DND-41 (cell line): ENCODE measurements at regions not wholly inside any gene's neighbourhood (a gene's known extent, or its start where the extent isn't known, plus 50 kb on each side); places are given as distances from the start of the nearest gene placed in this dataset.

Source experiments
- CTCF ChIP-seq: IDR thresholded peaks from 2 replicates; pipeline ENCODE4 v1.5.1; 2012; ENCODE audit warnings: borderline replicate concordance, low read length, moderate library complexity, mild to moderate bottlenecking; ENCODE audit not compliant: poor library complexity, severe bottlenecking; ENCODE audit errors: extremely low read depth
- EZH2 ChIP-seq: IDR thresholded peaks from 3 replicates; pipeline ENCODE4 v1.6.1; 2012; ENCODE audit warnings: borderline replicate concordance, low read depth, mild to moderate bottlenecking, moderate library complexity, low read length, inconsistent platforms; ENCODE audit not compliant: severe bottlenecking

DNA sequence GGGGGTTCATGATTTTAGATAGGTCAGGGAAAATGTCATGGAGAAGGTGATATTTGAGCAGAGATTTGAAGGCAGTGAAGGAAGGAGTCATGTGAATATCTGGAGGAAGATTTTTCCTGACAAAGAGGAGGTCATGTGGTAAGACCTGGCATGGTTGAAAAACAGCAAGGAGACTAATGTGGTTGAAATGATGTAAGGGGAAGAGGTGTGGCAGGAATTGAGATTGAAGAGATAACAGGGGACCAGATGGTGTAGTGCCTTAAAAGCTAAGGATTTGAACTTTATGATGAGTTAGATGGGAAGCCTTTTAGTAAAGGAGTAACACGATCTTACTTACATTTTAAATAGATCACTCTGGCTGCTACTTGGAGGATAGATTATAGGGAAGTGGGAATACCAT, 210.9 kb downstream of the RTL9 start:
- no peak for TF ChIP-seq CTCF
- no peak for TF ChIP-seq EZH2
